ENCODE measurements at regions not wholly inside any gene's neighbourhood (a gene's known extent, or its start where the extent isn't known, plus 50 kb on each side); places are given as distances from the start of the nearest gene placed in this dataset.

- no peak overlapping the region for H3K9ac ChIP-seq (replicated peaks in 1 of 4; ENCODE audit: extremely low read depth in 1 of 4, low read depth in 3 of 4, low read length in 3 of 4)
- POLR2A ChIA-PET (ENCODE audit: partially characterized antibody) = no interaction called here
Observed at GRCh38 chr18:30687501-30687900, 355.0 kb downstream of the DSC3 start.

More at GRCh38 chr18:30687501-30687900, 355.0 kb downstream of the DSC3 start:
- TF ChIP-seq SUZ12 (IDR thresholded peaks at IDR 0.05; ENCODE audit: low read length) = no peak
- no peak for TF ChIP-seq EGR1 (IDR thresholded peaks at IDR 0.05; ENCODE audit: borderline replicate concordance, low read depth, low read length)
- TF ChIP-seq RBBP5 (IDR thresholded peaks at IDR 0.05; ENCODE audit: borderline replicate concordance, low read depth, low read length) = no peak
- TF ChIP-seq CREB1 (IDR thresholded peaks at IDR 0.05) = no peak
- TF ChIP-seq, protein P1, sequence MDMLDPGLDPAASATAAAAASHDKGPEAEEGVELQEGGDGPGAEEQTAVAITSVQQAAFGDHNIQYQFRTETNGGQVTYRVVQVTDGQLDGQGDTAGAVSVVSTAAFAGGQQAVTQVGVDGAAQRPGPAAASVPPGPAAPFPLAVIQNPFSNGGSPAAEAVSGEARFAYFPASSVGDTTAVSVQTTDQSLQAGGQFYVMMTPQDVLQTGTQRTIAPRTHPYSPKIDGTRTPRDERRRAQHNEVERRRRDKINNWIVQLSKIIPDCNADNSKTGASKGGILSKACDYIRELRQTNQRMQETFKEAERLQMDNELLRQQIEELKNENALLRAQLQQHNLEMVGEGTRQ (IDR thresholded peaks at IDR 0.05; ENCODE audit: low read length) = no peak
- TF ChIP-seq TAF1 (IDR thresholded peaks at IDR 0.05; ENCODE audit: low read depth, low read length) = no peak
- TF ChIP-seq TEAD4 (IDR thresholded peaks at IDR 0.05; ENCODE audit: low read depth, low read length) = no peak
- TF ChIP-seq POU5F1 (IDR thresholded peaks at IDR 0.05; ENCODE audit: low read depth, low read length) = no peak
- TF ChIP-seq BCL11A (IDR thresholded peaks at IDR 0.05; ENCODE audit: low read depth in 2 of 2, low read length in 2 of 2) = no peak
- no peak for TF ChIP-seq JUN (IDR thresholded peaks at IDR 0.05; ENCODE audit: low read depth, low read length)
- TF ChIP-seq EP300 (IDR thresholded peaks at IDR 0.05; ENCODE audit: borderline replicate concordance in 1 of 2, low read depth in 2 of 2, low read length in 2 of 2) = no peak
- no peak for TF ChIP-seq JUND (IDR thresholded peaks at IDR 0.05; ENCODE audit: low read length)
- no peak for TF ChIP-seq SIN3A (conservative IDR thresholded peaks at IDR 0.05 in 1 of 2, IDR thresholded peaks at IDR 0.05 in 1 of 2; ENCODE audit: low read depth in 1 of 2, low read length in 2 of 2)
- TF ChIP-seq KDM1A (IDR thresholded peaks at IDR 0.05; ENCODE audit: borderline replicate concordance, low read length) = no peak
- H2BK20ac ChIP-seq (ENCODE audit: low read length) = no peak overlapping the region
- no peak overlapping the region for H3K23ac ChIP-seq (ENCODE audit: insufficient read length)
- no peak overlapping the region for H4K8ac ChIP-seq (ENCODE audit: extremely low read depth, insufficient read depth, low read length)
- H3K27me3 ChIP-seq (replicated peaks in 1 of 4; ENCODE audit: control insufficient read depth in 3 of 4, extremely low read depth in 1 of 4, insufficient read depth in 3 of 4, low read length in 3 of 4) = no peaks in the 10 kb centered on the region
- 94% methylated on average over 2 of the region's 2 CpGs; no CpG with 5 or more reads in 1 of the 2 experiments for WGBS, 2 experiments (ENCODE audit: extremely low coverage in 1 of 2, insufficient coverage in 1 of 2, insufficient read length in 1 of 2, insufficient replicate concordance in 2 of 2, low coverage in 1 of 2, low lambda C conversion rate in 2 of 2, missing lambda C conversion rate in 1 of 2)
- H3K79me1 ChIP-seq (ENCODE audit: low read depth, low read length) = no peaks in the 10 kb centered on the region
- no peaks in the 10 kb centered on the region for H3K9me3 ChIP-seq (ENCODE audit: insufficient read depth in 2 of 2, low read depth in 1 of 2, low read length in 1 of 2)
- no peaks in the 10 kb centered on the region; the same call in 1 of the 2 replicates for H3K23me2 ChIP-seq (ENCODE audit: low read depth, low read length)
- H4K5ac ChIP-seq (ENCODE audit: insufficient read length, low read depth, low read length) = no peak overlapping the region
- no peak overlapping the region for H3K4ac ChIP-seq (replicated peaks; ENCODE audit: insufficient read length, low read depth, low read length)
- no peak overlapping the region for H3K18ac ChIP-seq (ENCODE audit: extremely low read depth, low read length)
- H3K27ac ChIP-seq (ENCODE audit: low read depth, low read length) = no peak overlapping the region
- H3K14ac ChIP-seq (ENCODE audit: insufficient read length) = no peak overlapping the region
- H2AK5ac ChIP-seq (ENCODE audit: low read depth, low read length) = no peak overlapping the region
- CTCF ChIA-PET (ENCODE audit: partially characterized antibody) = interaction anchor here (1.1 kb wide), 1 partner anchor 9 kb away, joined by 3 read pairs; no protein-coding TSS in a partner anchor
- no peak overlapping the region for H2AFZ ChIP-seq (ENCODE audit: low read length)
- H4K20me1 ChIP-seq (replicated peaks in 1 of 2; ENCODE audit: control insufficient read depth in 1 of 2, insufficient read depth in 2 of 2, low read length in 2 of 2) = no peaks in the 10 kb centered on the region
- no peak overlapping the region for H3K56ac ChIP-seq (replicated peaks; ENCODE audit: insufficient read length, low read depth, low read length)
- H3K4me3 ChIP-seq (ENCODE audit: extremely low read depth in 1 of 4, insufficient read depth in 2 of 4, low read depth in 3 of 4, low read length in 4 of 4) = no peak overlapping the region
- FAIRE-seq (no peak), DNase-seq (ENCODE audit: low read depth in 1 of 2, low spot score in 2 of 2) (no peak)
- no peak overlapping the region for H2BK15ac ChIP-seq (ENCODE audit: low read length)
- H2BK120ac ChIP-seq (replicated peaks; ENCODE audit: low read depth, low read length) = no peak overlapping the region
- no peaks in the 10 kb centered on the region for H3K4me1 ChIP-seq (replicated peaks in 1 of 4; ENCODE audit: control insufficient read depth in 3 of 4, insufficient read depth in 4 of 4, low read length in 3 of 4)
- H3K36me3 ChIP-seq (ENCODE audit: control insufficient read depth in 2 of 4, insufficient read depth in 4 of 4, low read length in 3 of 4) = no peaks in the 10 kb centered on the region
- no peak overlapping the region for H3K4me2 ChIP-seq (ENCODE audit: insufficient read depth in 1 of 2, low read depth in 2 of 2, low read length in 2 of 2)
- H2BK5ac ChIP-seq (ENCODE audit: low read depth, low read length) = no peak overlapping the region
- no peak overlapping the region for H2BK12ac ChIP-seq (ENCODE audit: low read depth, low read length)
- H4K91ac ChIP-seq (replicated peaks; ENCODE audit: insufficient read length, low read length) = no peak overlapping the region
- H3K79me2 ChIP-seq (ENCODE audit: control insufficient read depth in 1 of 2, insufficient read depth in 2 of 2, low read length in 2 of 2) = no peaks in the 10 kb centered on the region
